ENCODE measurements at regions not wholly inside any gene's neighbourhood (a gene's known extent, or its start where the extent isn't known, plus 50 kb on each side); places are given as distances from the start of the nearest gene placed in this dataset.

- no peak for DNase-seq (ENCODE audit: low spot score)
- intact Hi-C loops (cut with DNase I), result loop anchor here (10.0 kb wide), 4 partner anchors 105 to 355 kb away; partner anchors contain the start of genes ATG10 (in 1 of the 2) and SSBP2 (in 1 of the 2)
Measured at GRCh38 chr5:81859624-81860023, 108.7 kb upstream of the SSBP2 start.

GRCh38 chr5:81856948-81857928, 106.3 kb upstream of the SSBP2 start:
- intact Hi-C loops (cut with DNase I), result loop anchor here (10.0 kb wide), 4 partner anchors 102 to 352 kb away; partner anchors contain the start of genes ATG10 (in 1 of the 2) and SSBP2 (in 1 of the 2)
- peak; percentile 83 for DNase-seq (ENCODE audit: low spot score)

GRCh38 chr5:81855591-81855990, 104.7 kb upstream of the SSBP2 start:
- intact Hi-C loops (cut with DNase I), result loop anchor here (10.0 kb wide), 4 partner anchors 101 to 351 kb away; partner anchors contain the start of genes ATG10 (in 1 of the 2) and SSBP2 (in 1 of the 2)
- no peak for DNase-seq (ENCODE audit: low spot score)

GRCh38 chr5:81854915-81855314, 104.0 kb upstream of the SSBP2 start:
- no peak for DNase-seq (ENCODE audit: low spot score)
- intact Hi-C loops (cut with DNase I), result loop anchor here (10.0 kb wide), 4 partner anchors 100 to 350 kb away; partner anchors contain the start of genes ATG10 (in 1 of the 2) and SSBP2 (in 1 of the 2)

- DNase-seq (ENCODE audit: low spot score), result no peak
Measured at GRCh38 chr5:81854485-81854884, 103.6 kb upstream of the SSBP2 start.

GRCh38 chr5:81853030-81853357, 102.1 kb upstream of the SSBP2 start:
- intact Hi-C loops (cut with DNase I), result loop anchor here (10.0 kb wide), 4 partner anchors 98 to 348 kb away; partner anchors contain the start of genes ATG10 (in 1 of the 2) and SSBP2 (in 1 of the 2)
- no peak for DNase-seq (ENCODE audit: low spot score)

More at GRCh38 chr5:81854485-81854884, 103.6 kb upstream of the SSBP2 start:
- intact Hi-C loops (cut with DNase I), result loop anchor here (10.0 kb wide), 4 partner anchors 100 to 350 kb away; partner anchors contain the start of genes ATG10 (in 1 of the 2) and SSBP2 (in 1 of the 2)

GRCh38 chr5:81852291-81853029, 101.6 kb upstream of the SSBP2 start:
- DNase-seq (ENCODE audit: low spot score), result peak; percentile 82
- intact Hi-C loops (cut with DNase I), result loop anchor here (10.0 kb wide), 4 partner anchors 98 to 348 kb away; partner anchors contain the start of genes ATG10 (in 1 of the 2) and SSBP2 (in 1 of the 2)

- peak; percentile 98 for DNase-seq (ENCODE audit: low spot score)
- intact Hi-C loops (cut with DNase I), result loop anchor here (2.0 to 10.0 kb wide), 6 partner anchors 63 to 347 kb away; partner anchors contain the start of genes SSBP2 (in 2 of the 2) and ATG10 (in 1 of the 2)
Measured at GRCh38 chr5:81851481-81852178, 100.7 kb upstream of the SSBP2 start.

GRCh38 chr5:81850501-81851357, 99.8 kb upstream of the SSBP2 start:
- no peak for DNase-seq (ENCODE audit: low spot score)
- intact Hi-C loops (cut with DNase I), result loop anchor here (2.0 to 10.0 kb wide), 6 partner anchors 62 to 346 kb away; partner anchors contain the start of genes SSBP2 (in 2 of the 2) and ATG10 (in 1 of the 2)

GRCh38 chr5:81849770-81850367, 99.0 kb upstream of the SSBP2 start:
- intact Hi-C loops (cut with DNase I), result loop anchor here (2.0 to 10.0 kb wide), 6 partner anchors 61 to 345 kb away; partner anchors contain the start of genes SSBP2 (in 2 of the 2) and ATG10 (in 1 of the 2)
- peak; percentile 74 for DNase-seq (ENCODE audit: low spot score)

- DNase-seq (ENCODE audit: low spot score), result no peak
- intact Hi-C loops (cut with DNase I), result loop anchor here in 1 of 2 donors (1.0 kb wide), 1 partner anchor 60 kb away; no protein-coding TSS in a partner anchor
Measured at GRCh38 chr5:81848362-81848880, 97.5 kb upstream of the SSBP2 start.

GRCh38 chr5:81846301-81846700, 95.4 kb upstream of the SSBP2 start:
- no peak for DNase-seq (ENCODE audit: low spot score)
- intact Hi-C loops (cut with DNase I), result no loop called here

GRCh38 chr5:81843845-81844244, 92.9 kb upstream of the SSBP2 start:
- DNase-seq (ENCODE audit: low spot score), result no peak
- intact Hi-C loops (cut with DNase I), result no loop called here

- intact Hi-C loops (cut with DNase I), result no loop called here
- no peak for DNase-seq (ENCODE audit: low spot score)
Measured at GRCh38 chr5:81842795-81843398, 92.0 kb upstream of the SSBP2 start.

GRCh38 chr5:81839034-81839433, 88.1 kb upstream of the SSBP2 start:
- intact Hi-C loops (cut with DNase I), result no loop called here
- no peak for DNase-seq (ENCODE audit: low spot score)

- intact Hi-C loops (cut with DNase I), result no loop called here
- DNase-seq (ENCODE audit: low spot score), result no peak
Measured at GRCh38 chr5:81838307-81838906, 87.5 kb upstream of the SSBP2 start.
